Activated T-cell treated with anti-CD3 and anti-CD28 coated beads for 24 hours (primary cell): ENCODE measurements at regions not wholly inside any gene's neighbourhood (a gene's known extent, or its start where the extent isn't known, plus 50 kb on each side); places are given as distances from the start of the nearest gene placed in this dataset.

Source experiments
- DNase-seq: peaks from one replicate; pipeline ENCODE4 v3.0.0-alpha.2; 2020; ENCODE audit warnings: low read depth

- DNase-seq = no peak
Measured at GRCh38 chr1:59027177-59027576, 243.3 kb upstream of the JUN start.

GRCh38 chr1:59028048-59028447 is 244.2 kb upstream of the JUN start:
- no peak for DNase-seq

GRCh38 chr1:59029411-59030167 is 245.7 kb upstream of the JUN start:
- DNase-seq = no peak

- DNase-seq = no peak
Measured at GRCh38 chr1:59032228-59032627, 248.4 kb upstream of the JUN start.

- no peak for DNase-seq
Measured at GRCh38 chr1:59033761-59034160, 249.9 kb upstream of the JUN start.

- no peak for DNase-seq
Measured at GRCh38 chr1:59034925-59035324, 251.1 kb upstream of the JUN start.

GRCh38 chr1:59039551-59039950 is 255.7 kb upstream of the JUN start:
- no peak for DNase-seq

GRCh38 chr1:59040486-59040885 is 256.4 kb upstream of the FGGY start:
- DNase-seq = no peak

- no peak for DNase-seq
Measured at GRCh38 chr1:59041646-59042277, 255.1 kb upstream of the FGGY start.

- no peak for DNase-seq
Measured at GRCh38 chr1:59043796-59044195, 253.1 kb upstream of the FGGY start.

- DNase-seq = no peak
Measured at GRCh38 chr1:59044535-59045121, 252.3 kb upstream of the FGGY start.

- no peak for DNase-seq
Measured at GRCh38 chr1:59045137-59045536, 251.8 kb upstream of the FGGY start.

GRCh38 chr1:59045636-59046035 is 251.3 kb upstream of the FGGY start:
- DNase-seq = no peak

GRCh38 chr1:59046134-59046533 is 250.8 kb upstream of the FGGY start:
- DNase-seq = no peak

- DNase-seq = peak; percentile 11
Measured at GRCh38 chr1:59046730-59047157, 250.2 kb upstream of the FGGY start.

- no peak for DNase-seq
Measured at GRCh38 chr1:59051007-59051406, 245.9 kb upstream of the FGGY start.

GRCh38 chr1:59052166-59052590 is 244.7 kb upstream of the FGGY start:
- DNase-seq = no peak

- no peak for DNase-seq
Measured at GRCh38 chr1:59054172-59054571, 242.7 kb upstream of the FGGY start.

- DNase-seq = no peak
Measured at GRCh38 chr1:59055908-59056719, 240.8 kb upstream of the FGGY start.

- DNase-seq = no peak
Measured at GRCh38 chr1:59057211-59057694, 239.6 kb upstream of the FGGY start.

GRCh38 chr1:59057796-59058195 is 239.1 kb upstream of the FGGY start:
- no peak for DNase-seq

GRCh38 chr1:59058665-59059439 is 238.0 kb upstream of the FGGY start:
- DNase-seq = no peak
